ENCODE measurements at regions not wholly inside any gene's neighbourhood (a gene's known extent, or its start where the extent isn't known, plus 50 kb on each side); places are given as distances from the start of the nearest gene placed in this dataset.

DNA sequence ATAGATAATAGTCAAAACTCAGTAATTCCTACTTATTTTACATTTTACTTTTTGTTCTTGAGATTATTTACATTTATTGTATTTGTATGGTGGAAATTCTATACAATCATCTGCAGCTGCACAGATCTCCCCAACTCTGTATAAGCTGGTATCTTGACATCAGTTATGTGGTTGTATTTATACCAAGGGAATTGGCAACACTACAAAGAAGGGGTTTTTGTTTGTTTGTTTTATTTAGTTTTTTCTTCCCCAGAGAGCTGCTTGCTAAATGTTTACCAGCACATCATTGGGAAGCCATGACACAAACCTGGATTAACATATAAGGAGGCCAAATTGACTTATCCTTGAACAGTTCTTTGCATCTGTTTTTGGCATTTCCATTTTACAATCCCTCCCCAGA is 389.2 kb upstream of the KCNMB2 start:
- DNase-seq (ENCODE audit: low read depth in 2 of 2), result no peak

DNA sequence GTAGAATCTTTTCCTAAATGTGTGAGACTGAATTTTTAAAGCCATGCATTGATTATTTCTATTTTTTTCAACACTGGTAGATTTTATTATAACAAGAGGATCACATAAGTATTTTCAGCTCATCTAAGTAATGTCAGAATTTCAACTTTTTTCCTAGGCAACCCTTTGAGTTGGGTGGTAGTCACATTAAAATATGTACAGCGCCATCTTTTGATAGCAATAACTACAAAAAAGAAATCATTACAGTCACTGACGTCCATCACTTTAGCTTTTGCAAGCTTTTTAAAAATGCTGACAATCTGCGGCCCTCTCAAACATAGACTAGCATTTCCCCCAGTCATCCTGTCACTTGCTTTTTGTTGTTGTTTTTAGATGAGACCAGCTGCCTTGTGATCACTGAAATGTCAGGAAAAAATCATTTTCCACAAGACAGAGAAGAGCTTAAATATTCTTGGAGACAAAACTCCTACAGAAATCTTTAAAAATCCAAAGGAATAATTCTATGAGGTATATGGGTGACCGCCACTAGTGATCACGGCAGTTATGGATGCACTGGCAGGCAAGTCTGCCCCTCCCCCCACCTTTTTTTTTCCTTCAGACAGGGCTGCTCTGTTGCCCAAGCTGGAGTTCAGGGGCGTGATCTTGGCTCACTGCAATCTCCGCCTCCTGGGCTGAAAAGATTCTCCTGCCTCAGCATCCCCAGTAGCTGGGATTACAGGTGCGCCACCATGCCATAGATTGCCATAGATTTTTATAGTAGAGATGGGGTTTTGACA is 384.0 kb upstream of the KCNMB2 start:
- DNase-seq (ENCODE audit: low read depth in 2 of 2), result no peak

DNA sequence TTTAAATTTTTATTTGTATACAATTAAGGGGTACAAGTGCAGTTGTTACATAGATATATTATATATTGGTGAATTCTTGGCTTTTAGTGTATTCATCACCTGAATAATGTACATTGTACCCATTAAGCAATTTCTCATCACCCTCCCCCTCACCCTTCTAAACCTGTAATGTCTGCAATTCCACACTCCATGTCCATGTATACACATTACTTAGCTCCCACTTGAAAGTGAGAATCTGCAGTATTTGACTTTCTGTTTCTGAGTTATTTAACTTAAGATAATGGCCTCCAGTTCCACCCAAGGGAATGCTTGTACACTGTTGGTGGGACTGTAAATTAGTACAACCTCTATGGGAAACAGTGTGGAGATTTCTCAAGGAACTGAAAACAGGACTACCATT is 383.2 kb upstream of the KCNMB2 start:
- DNase-seq (ENCODE audit: low read depth in 2 of 2), result no peak

DNA sequence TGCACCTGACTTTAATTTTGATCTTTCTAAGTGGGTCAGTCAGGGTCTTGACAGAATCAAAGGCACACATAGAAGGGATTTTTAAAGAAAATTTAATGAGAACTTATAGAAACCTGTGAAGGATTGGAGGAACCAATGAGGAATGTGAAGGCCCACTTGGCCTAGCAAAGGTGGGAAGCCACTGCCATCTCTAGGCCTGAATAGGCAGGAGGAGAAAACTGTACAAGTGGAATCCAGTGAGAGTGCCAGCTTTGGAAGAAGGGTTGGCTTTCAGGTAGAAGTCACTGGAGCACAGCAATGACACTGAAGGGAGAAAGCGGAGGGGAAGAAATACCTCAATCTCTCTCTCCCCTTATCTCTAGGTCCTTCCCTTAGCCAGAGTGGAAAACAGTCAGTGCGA is 380.7 kb upstream of the KCNMB2 start:
- no peak for DNase-seq (ENCODE audit: low read depth in 2 of 2)

DNA sequence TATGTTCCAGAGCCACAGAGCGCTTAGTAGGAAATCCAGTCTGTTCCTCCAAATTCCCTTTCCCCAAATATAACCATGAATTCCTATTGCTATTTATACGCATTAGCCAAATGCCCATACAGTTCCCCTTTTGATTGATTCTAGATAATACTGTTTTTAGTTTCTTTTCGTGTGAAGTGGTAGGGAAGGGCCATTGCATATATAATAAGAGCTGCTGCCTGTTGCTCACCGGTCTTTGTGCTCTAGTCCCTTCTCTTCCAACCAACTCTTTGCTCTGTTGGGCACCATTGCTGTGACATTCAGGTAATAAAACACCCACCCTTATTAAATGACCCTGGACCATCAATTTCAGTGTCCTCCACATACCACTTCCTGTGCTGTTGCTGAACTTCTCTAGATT is 379.9 kb upstream of the KCNMB2 start:
- no peak for DNase-seq (ENCODE audit: low read depth in 2 of 2)

DNA sequence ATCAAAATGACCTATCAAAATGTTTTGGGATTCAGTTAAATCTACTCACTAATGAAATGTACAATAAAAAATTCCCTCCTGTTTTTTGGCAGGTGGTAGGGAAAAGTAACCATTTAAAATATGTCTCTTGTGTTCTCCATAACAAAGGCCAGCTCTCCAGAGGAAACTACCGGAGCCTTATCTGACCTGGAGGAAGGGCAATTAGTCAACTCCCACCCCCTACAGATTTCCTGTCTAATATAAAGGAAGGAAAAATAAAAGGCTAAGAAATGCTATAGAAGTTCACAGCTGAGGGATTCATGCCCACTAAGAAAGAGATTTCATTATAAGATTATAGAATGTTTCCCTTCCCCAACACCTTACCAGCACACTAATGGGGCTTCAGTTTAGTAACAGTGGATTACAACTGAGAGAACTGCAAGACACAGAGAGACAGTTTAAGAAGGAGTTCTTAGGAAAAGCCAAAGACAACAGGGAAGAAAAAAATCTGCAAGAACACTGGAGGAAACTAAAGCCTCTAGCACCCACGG is 376.5 kb upstream of the KCNMB2 start:
- DNase-seq (ENCODE audit: low read depth in 2 of 2), result no peak

DNA sequence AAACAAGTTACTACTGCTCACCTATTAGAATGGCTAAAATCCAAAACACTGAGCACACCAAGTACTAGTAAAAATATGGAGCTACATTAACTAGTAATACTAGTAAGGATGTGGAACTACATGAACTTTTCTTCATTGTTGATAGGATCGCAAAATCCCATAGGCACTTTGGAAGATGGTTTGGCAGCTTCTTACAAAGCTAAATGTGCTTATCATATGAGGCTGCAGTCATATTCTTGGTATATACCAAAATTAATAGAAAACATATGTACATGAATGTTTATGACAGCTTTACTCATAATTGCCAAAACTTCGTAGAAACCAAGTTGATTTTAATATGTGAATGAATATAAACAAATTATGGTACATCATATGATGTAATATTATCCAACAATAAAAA is 366.8 kb upstream of the KCNMB2 start:
- no peak for DNase-seq (ENCODE audit: low read depth in 2 of 2)

DNA sequence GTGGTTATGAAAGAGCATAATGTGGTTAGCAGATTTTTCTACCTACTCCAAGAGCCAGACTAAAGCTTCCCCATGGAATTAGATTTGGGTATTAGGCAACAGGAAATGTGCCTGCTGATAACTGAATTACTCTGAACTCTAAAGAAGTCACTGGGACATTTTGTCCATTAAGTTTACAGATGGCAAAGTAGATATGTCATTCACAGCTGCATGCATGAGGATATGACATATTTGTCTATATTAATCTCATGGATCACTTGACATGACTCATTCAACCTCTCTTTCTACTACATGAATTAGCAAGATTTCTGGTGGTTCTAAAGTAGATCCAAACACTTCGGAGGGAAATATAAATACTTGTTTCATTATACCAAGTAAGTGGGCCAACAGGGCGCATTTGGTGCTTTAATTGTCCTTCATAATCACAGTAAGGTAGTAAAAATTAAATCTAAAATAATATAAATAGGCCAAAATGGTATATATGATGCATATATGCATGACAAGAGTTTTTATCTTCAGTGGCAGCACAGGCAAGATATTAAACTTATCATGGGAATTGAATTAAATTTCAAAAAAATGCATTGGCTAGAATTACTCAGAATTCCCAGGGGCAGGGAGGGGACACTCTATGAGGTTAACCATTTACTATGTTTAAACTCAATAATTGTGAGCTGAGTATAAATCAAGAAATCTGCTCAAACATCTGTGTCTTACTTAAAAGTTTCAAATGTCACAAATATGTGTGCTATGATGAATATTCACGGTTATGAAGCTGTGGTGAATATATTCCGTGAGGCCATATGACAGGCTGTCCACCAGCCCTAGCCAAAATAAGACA is 365.3 kb upstream of the KCNMB2 start:
- no peak for DNase-seq (ENCODE audit: low read depth in 2 of 2)

DNA sequence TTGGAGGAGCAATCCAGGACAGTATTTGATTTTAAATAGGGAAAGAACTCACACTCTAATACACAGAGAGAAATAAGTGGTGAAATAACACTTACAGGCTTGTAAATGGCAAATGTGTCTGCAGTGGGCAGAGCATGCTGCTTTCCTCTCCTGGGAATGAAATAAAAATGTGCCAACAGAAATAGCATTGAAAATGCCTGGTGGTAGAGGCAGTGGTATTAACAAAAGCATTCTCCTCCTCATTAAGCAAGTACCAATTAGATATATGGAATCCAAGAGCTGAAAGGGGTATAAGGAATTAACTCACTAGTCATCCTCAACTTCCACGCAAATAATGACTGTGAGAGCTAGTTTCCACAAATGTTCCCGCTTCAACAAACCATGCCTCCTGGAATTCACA is 364.1 kb upstream of the KCNMB2 start:
- no peak for DNase-seq (ENCODE audit: low read depth in 2 of 2)

DNA sequence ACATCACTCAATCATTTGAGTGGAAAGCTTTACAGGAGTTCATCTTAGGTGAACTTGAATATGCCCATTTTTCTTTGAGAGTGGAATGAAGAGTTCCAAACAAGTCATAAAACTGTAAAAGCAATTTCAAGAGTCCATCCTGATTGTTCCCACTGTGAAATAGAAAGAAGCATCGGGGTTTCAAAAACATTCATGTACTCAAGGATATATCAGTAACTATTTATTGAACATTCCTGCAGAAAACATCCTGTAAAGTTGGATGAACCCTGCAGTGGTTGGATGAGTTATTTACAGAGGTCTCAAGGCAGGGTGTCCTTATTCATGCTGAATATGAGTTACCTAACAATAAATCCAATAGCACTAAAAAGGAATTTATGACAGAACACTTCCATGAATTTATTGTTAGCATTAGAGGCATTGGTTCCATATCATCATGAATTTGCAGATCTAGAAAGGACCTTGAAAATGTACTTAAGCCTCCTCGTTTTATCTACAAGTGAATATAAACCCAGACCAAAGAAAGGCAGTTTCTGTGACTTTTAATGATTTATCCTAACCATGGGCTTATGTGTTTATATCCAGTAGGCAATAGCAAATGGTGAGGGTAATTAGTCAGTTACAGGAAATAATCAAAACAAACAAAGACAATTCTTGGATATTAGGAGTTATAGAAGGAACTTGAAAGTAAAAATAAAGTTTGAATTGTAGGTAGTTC is 361.9 kb upstream of the KCNMB2 start:
- DNase-seq (ENCODE audit: low read depth in 2 of 2), result no peak

DNA sequence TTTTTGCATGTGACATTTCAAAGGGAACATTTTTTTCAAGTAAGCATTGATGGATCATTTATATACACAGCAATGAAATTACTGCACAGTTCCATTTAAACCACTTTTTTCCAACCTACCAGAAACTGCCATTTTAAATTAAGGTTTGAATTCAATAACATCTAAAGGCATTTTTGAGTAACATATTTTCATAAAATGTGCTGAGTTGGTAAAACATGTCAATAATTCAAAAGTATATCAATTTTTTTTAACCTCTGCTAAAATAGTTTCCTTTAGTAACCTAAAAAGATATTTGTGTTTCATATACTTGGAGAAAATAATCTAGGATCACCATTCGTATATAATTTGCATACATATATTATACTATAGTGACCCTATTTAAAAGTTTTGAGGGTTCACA is 355.1 kb upstream of the KCNMB2 start:
- DNase-seq (ENCODE audit: low read depth in 2 of 2), result no peak

DNA sequence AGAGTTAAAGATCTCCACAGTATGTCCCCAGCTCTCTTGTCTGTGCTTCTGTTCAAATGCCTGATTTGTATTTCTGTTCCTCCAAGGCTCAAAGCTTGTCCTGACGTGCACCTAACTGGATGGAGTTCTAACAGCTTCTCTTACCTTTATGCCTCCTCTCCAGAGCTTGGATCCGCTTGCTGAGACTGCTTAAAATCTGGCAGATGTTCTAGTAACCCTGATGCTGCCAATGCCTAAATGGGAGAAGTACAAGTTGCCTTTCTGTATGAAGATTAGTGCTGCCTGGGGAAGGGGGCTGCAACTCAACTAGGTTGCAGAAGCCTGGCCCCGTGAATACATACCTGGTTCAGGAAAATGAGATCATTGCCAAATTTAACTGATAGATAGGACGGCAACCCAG is 354.5 kb upstream of the KCNMB2 start:
- no peak for DNase-seq (ENCODE audit: low read depth in 2 of 2)

DNA sequence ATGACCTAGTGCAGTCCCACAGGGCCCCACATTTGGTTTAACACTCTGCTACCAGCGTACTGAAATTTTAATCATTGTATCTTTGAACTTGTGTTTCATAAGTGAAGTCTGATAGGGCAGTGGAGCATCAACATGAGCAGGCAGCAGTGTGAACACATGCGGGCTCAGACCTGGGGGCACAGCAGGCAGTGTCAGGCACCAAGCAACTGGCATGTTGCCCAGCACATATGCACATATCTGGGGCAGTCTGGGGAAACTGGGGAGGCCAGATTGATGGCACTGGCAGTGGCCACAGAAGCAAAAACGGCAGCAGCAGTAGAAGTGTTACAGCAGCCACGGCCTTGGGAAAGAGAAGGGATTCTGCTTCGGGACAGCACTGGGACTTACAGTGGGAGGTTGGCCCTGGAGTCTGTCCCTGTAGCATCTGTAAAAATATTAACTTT is 353.9 kb upstream of the KCNMB2 start:
- no peak for DNase-seq (ENCODE audit: low read depth in 2 of 2)

DNA sequence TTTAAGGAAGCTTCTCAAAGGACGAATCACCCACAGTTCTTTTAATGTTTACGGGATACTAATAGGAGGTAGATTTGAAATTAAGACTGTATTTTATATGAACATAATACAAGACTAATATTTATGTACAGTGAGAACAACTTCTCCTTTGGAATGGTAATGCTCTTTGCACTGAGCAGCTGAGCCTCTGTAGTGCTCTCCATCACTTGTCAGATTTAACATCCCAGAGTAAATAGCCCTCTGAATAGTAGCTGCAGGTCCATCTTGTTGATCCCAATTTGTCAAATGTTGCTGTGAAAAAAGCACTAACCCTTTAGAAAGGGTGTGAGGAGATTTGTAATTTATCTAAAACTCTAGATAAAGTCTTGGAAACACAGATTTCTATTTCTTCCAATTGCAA is 351.4 kb upstream of the KCNMB2 start:
- DNase-seq (ENCODE audit: low read depth in 2 of 2), result no peak

DNA sequence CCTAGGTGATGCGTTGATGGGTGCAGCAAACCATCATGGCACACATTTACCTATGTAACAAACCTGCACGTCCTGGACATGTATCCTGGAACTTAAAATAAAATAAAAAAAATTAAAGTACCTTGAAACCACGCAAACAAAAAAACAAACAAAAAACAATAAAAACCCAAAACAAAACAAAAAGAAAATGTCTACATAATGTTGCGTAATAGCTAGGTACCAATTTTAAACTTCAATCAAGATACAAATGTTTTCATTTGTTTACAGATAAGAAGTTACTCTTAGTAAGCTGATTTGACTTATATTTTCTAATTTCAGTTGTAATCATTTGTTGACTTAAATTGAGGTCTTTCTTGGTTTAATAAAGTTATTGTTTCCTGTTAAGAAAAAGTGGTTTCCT is 349.6 kb upstream of the KCNMB2 start:
- no peak for DNase-seq (ENCODE audit: low read depth in 2 of 2)

DNA sequence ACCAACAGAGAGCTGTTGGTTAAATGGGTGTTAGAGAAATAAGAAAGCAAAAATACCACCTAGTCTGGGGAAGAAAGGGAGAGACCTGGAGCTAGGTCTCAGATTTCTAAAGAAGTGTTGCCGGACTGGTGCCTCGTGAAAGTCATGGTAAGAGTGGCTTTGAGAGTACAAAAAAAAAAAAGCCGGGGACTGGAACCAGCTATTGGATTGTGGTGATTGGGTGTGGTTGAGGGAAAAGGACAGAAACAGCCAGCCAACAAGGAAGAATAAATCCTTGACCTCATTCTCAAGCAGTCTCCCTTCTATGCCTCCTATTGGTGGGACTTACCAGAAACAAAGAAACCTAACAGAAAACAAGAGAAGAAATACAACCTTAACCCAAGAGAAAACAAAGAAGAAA is 346.4 kb upstream of the KCNMB2 start:
- no peak for DNase-seq (ENCODE audit: low read depth in 2 of 2)

DNA sequence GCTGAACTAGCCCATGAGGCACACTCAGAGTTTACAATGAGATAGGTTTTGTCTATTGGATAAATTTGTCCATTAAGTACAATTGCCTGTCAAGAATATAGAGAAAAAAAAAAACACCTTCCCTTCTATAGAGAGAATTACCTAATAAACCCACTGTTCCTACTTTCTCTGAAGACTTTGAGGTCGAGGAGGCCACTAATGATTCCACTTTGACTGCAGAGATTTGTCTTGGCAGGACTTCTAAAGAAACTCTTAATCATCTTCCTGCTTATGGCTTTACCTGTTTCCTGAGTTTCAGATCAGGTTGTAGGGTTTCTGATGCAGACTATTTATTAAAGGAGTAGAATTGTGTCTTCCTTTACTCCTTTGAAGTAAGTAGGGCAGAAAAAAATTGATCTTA is 342.4 kb upstream of the KCNMB2 start:
- DNase-seq (ENCODE audit: low read depth in 2 of 2), result no peak

DNA sequence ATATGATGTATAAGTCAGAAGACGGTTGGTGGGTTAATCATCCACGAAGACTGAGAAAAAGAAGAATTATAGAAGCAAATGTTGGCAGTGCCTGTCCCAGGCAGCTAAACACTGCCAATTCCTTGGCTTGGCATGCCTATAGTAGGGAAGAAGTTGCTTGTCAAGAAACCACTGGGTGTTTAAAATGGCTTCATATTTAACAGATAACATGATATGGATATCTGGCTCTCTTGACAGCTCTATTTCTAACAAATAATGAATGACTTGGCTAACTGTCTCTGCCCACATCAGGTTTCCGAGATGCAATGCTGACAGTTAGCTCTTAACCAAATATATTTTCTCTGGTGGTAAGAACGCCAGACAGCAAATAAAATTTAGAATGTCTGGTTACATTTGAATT is 341.7 kb upstream of the KCNMB2 start:
- no peak for DNase-seq (ENCODE audit: low read depth in 2 of 2)

DNA sequence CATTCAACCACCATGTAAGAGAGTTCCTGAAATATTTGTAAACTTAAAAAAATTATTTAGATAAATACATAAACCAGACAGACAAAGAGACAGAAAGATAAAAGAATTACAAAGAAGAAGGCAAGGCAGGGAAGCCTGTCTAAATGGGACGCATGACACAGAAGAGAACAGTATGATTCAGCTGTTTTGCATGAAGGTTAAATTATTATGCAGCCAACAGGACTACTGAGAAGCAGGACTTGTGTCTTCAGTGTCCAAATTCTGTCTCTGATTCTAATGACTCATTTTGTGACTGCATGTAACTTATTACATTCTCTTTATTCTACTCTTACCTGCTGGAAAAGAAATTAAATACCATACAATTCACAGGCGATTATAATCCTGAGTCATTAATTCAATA is 340.4 kb upstream of the KCNMB2 start:
- no peak for DNase-seq (ENCODE audit: low read depth in 2 of 2)

DNA sequence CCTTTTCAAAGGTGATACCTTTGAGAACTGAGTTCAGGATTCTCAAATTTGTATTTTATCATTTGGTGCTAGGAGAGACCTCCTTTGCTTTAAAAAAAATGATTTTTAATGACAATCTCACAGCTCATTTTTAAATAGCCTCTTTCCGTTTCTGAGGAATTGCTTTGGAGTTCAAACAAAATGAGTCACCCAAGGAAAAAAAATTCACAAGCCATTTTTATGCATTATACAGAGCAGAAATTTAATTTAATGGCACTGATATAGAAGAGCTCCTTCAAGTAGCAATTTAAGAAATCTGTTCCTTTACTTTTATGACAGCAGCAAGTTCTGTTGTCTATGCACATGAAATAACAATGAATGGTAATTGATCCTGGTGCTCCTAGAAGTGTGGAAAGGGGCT is 337.9 kb upstream of the KCNMB2 start:
- DNase-seq (ENCODE audit: low read depth in 2 of 2), result no peak

DNA sequence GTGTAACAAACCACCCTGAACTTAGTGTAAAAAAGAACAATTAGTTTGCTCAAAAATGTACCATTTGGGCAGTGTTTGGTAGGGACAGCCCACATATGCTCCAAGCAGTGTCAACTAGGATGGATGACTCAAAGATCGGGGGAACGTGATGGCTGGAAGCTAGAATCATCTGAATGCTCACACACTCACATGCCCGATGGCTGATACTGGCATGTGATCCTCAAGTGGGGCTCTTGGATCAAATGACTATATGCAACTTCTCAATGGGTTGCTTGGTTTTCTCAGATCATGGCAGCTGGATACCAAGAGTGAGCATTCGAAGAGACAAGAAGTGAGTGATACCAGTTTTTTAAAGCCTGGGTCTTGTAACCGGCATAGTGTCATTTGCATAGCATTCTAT is 335.9 kb upstream of the KCNMB2 start:
- DNase-seq (ENCODE audit: low read depth in 2 of 2), result no peak

DNA sequence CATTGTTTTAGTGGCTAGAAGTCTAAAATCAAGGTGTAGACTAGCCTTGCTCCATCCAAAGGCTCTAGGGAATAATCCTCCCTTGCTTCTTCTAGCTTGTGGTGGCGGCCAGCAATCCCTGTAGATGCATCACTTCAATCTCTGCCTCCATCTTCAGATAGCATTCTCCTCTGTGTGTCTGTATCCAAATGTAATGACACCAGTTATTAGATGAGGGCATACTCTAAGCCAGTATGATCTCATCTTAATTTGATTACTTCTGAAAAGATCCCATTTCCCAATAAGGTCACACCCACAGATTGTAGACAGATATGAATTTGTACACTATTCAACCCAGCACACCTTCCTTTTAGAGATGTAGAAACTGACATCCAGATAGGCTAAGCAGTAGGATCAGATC is 334.5 kb upstream of the KCNMB2 start:
- no peak for DNase-seq (ENCODE audit: low read depth in 2 of 2)

All from stimulated activated CD4-positive, alpha-beta T cell treated with anti-CD3 and anti-CD28 coated beads, Interleukin-1b, Interleukin-23, amount 100 ng/mL, for 1 hour (primary cell).